ENCODE measurements at regions not wholly inside any gene's neighbourhood (a gene's known extent, or its start where the extent isn't known, plus 50 kb on each side); places are given as distances from the start of the nearest gene placed in this dataset.
"Not testable (repeated sequence)": the region's sequence is repeated elsewhere in the genome, so short reads cannot be mapped to it uniquely, and the experiment has no call there.

DNA sequence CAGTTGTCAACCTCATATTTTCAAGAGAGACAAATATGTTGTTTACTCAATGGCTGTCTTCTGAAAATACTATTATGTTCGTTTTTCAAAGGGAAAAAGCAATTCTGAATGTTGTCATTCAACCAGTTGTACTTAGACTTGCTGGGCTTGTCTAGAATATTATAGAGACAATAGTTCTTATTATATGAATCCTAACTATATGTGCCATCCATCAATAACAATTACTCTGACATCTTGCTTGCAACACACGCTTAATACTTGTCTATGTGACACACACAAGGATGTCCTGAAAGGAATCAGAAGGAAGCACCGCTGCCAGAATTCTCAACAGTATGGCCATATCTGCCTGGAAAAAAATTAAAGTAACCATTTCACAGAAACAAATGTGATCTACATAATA, 283.3 kb upstream of the NRSN1 start:
- H3K27me3 ChIP-seq: no peaks in the 10 kb centered on the region
- no peak for DNase-seq
- TF ChIP-seq, protein P1, sequence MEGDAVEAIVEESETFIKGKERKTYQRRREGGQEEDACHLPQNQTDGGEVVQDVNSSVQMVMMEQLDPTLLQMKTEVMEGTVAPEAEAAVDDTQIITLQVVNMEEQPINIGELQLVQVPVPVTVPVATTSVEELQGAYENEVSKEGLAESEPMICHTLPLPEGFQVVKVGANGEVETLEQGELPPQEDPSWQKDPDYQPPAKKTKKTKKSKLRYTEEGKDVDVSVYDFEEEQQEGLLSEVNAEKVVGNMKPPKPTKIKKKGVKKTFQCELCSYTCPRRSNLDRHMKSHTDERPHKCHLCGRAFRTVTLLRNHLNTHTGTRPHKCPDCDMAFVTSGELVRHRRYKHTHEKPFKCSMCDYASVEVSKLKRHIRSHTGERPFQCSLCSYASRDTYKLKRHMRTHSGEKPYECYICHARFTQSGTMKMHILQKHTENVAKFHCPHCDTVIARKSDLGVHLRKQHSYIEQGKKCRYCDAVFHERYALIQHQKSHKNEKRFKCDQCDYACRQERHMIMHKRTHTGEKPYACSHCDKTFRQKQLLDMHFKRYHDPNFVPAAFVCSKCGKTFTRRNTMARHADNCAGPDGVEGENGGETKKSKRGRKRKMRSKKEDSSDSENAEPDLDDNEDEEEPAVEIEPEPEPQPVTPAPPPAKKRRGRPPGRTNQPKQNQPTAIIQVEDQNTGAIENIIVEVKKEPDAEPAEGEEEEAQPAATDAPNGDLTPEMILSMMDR (IDR thresholded peaks at IDR 0.05): no peak
- TF ChIP-seq POLR2A (IDR thresholded peaks at IDR 0.05): no peak
- no peak for TF ChIP-seq POLR2AphosphoS5 (IDR thresholded peaks at IDR 0.05)
- TF ChIP-seq EP300 (IDR thresholded peaks at IDR 0.05): no peak
- H3K9me3 ChIP-seq: no peaks in the 10 kb centered on the region
- H3K27ac ChIP-seq: no peak overlapping the region
- intact Hi-C loops (cut with DNase I; ENCODE audit: low total_unique reads): no loop called here
- 64 to 78% (median 73%) methylated on average over 3 of the region's 3 CpGs for WGBS, 5 donors
- no peaks in the 10 kb centered on the region for H3K36me3 ChIP-seq
- no peak overlapping the region for H3K4me3 ChIP-seq
- no peaks in the 10 kb centered on the region for H3K4me1 ChIP-seq

DNA sequence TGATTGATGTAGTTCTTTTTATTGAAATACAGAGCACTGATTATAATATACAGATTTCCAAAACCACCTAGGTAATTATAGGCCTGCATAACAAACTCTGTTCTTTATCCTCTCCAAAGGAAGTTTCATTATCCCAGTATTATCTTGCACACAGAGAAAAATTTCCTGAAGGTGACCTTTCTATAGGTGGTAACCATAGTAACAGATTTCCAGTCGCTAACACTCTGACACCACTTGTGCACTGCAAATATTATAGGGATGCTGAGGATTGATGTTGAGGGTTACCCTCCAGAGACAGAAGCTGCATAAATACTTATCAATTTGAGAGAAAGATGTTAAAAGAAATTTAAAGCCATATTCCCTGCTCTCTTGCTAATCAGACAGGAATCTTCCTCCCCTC, 274.5 kb upstream of the NRSN1 start:
- Histone ChIP-seq H3K4me1 (no peaks in the 10 kb centered on the region), H3K4me3 (no peak overlapping the region), H3K36me3 (no peaks in the 10 kb centered on the region), H3K27ac (no peak overlapping the region), H3K9me3 (peaks cover 0 to 4% (median 0%) of the 10 kb centered on the region in 4 donors), H3K27me3 (no peaks in the 10 kb centered on the region)
- intact Hi-C loops (cut with DNase I; ENCODE audit: low total_unique reads): no loop called here
- WGBS, 5 donors: 26 to 33% (median 28%) methylated on average over 1 of the region's 1 CpG
- no peak for DNase-seq
- TF ChIP-seq POLR2AphosphoS5 (IDR thresholded peaks at IDR 0.05): no peak
- TF ChIP-seq EP300 (IDR thresholded peaks at IDR 0.05): no peak
- no peak for TF ChIP-seq POLR2A (IDR thresholded peaks at IDR 0.05)
- TF ChIP-seq, protein P1 (IDR thresholded peaks at IDR 0.05): no peak

DNA sequence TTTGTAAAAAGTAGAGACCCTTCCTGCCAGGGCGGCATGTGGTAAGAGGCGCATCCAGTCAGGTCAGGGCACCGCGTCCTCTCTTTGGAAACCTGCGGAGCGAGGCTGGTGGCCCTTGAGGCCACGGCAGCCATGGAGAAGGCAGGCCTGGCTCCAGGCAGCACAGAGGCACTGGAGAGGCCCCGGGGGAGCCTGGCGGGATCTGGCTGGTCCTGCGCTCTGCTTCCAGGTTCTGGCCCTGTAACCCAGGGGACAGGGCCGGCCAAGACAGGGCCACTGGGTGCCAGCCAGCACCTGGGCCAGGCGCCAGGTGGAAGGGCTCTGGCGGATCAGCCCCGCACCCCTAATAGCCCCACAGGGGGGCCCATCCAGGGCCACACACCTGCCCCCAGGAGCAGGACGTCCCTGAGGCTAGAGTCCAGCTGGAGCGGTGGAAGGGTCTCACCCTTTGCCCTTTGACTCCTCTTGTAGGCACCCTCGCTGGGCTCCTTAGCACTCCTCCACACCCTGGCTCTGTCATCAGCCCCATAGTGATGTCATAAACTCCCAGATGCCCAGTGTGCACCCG, 272.4 kb upstream of the NRSN1 start:
- DNase-seq; H3K27ac ChIP-seq; H3K36me3 ChIP-seq; H3K4me3 ChIP-seq; H3K4me1 ChIP-seq; H3K9me3 ChIP-seq; intact Hi-C loops (cut with DNase I; ENCODE audit: low total_unique reads); H3K27me3 ChIP-seq: not testable (repeated sequence)
- WGBS, 5 donors: 92 to 97% (median 92%) methylated on average over 7 to 16 of the region's 18 CpGs

DNA sequence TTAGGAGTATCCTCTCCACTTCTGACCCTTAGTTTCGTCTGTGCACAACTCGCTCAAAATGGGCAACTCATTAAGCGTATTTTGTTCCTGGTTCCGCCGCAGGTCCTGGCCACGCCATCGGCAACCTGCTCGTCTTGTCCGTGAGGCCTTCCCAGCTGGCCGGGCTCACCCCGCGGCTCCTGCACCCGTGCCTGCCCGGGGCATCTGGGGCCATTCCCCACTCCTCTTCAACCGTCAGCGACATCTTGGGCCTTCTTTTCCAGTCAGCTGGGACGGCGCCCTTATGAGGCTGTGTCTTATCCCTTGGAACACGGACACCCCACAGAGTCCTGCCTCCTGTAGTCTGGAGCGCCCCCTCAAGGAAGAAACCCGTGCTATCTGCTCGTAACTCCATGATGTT, 271.9 kb upstream of the NRSN1 start:
- DNase-seq; H3K27ac ChIP-seq; intact Hi-C loops (cut with DNase I; ENCODE audit: low total_unique reads); H3K36me3 ChIP-seq; H3K27me3 ChIP-seq; H3K4me3 ChIP-seq; H3K9me3 ChIP-seq; H3K4me1 ChIP-seq: not testable (repeated sequence)
- WGBS, 5 donors: 94 to 97% (median 95%) methylated on average over 22 of the region's 22 CpGs

DNA sequence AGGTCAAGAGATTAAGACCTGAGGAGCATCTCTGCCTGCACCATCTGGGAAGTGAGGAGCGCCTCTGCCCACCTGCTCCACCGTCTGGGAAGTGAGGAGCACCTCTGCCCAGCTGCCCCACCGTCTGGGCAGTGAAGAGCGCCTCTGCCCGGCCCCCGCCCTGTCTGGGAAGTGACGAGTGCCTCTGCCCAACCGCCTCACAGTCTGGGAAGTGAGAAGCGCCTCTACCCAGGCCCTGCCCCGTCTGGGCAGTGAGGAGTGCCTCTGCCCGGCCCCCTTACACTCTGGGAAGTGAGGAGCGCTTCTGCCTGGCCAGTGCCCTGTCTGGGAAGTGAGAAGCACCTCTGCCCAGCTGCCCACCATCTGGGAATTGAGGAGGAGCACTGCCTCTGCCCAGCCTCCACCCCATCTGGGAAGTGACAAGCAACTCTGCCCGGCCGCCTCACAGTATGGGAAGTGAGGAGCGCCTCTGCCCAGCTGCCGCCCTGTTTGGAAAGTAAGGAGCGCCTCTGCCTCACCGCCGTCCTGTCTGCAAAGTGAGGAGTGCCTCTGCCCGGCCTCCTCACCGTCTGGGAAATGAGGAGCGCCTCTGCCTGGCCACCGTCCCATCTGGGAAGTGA, 270.4 kb upstream of the NRSN1 start:
- H3K36me3 ChIP-seq: no peaks in the 10 kb centered on the region
- H3K27me3 ChIP-seq: no peaks in the 10 kb centered on the region
- intact Hi-C loops (cut with DNase I; ENCODE audit: low total_unique reads): no loop called here
- TF ChIP-seq POLR2AphosphoS5 (IDR thresholded peaks at IDR 0.05): no peak
- TF ChIP-seq POLR2A (IDR thresholded peaks at IDR 0.05): no peak
- TF ChIP-seq EP300 (IDR thresholded peaks at IDR 0.05): no peak
- TF ChIP-seq, protein P1 (IDR thresholded peaks at IDR 0.05): no peak
- WGBS, 5 donors: 80 to 92% (median 90%) methylated on average over 5 to 23 of the region's 23 CpGs
- H3K4me1 ChIP-seq: no peaks in the 10 kb centered on the region
- H3K9me3 ChIP-seq: peaks cover 0 to 4% (median 0%) of the 10 kb centered on the region in 4 donors
- no peak overlapping the region for H3K4me3 ChIP-seq
- no peak for DNase-seq
- H3K27ac ChIP-seq: no peak overlapping the region

Data from stomach (tissue), 8 donors.